ENCODE measurements at regions not wholly inside any gene's neighbourhood (a gene's known extent, or its start where the extent isn't known, plus 50 kb on each side); places are given as distances from the start of the nearest gene placed in this dataset.

DNA sequence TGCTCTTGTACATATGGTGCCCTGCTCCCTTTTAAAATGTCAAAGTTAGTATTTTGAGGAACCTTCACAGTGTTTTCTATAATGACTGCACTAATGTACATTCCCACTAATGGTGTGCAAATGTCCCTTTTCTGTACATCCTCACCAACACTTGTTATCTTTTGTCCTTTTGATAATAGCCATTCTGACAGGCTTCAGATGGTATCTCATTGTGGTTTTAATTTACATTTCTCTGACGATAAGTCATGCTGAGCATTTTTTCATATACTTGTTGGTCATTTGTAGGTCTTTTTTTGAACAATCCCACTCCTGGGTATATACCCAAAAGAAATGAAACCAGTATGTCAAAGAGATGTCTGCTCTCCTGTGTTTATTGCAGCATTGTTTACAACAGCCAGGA, 268.3 kb downstream of the FBXO15 start:
- no peaks in the 10 kb centered on the region for H3K27me3 ChIP-seq (ENCODE audit: control insufficient read depth in 2 of 2, insufficient read depth in 2 of 2, low read length in 2 of 2)
- Mint-ChIP-seq H3K36me3 (no peaks in the 10 kb centered on the region), H3K4me1 (no peaks in the 10 kb centered on the region), H3K4me3 (no peak overlapping the region), H3K27ac (no peak overlapping the region), H3K9me3 (peaks cover 0 to 12% (median 4%) of the 10 kb centered on the region in 7 donors), H3K27me3 (ENCODE audit: low read depth in 3 of 3) (peaks cover 0 to 1% (median 1%) of the 10 kb centered on the region in 3 donors)
- no peak for DNase-seq
- H3K9ac ChIP-seq (ENCODE audit: insufficient read depth, low read length, poor library complexity, severe bottlenecking) = no peak overlapping the region
- H3K27ac ChIP-seq (ENCODE audit: low read depth in 1 of 2, low read length in 2 of 2) = no peak overlapping the region
- H3K4me1 ChIP-seq (ENCODE audit: control insufficient read depth in 1 of 2, insufficient read depth in 2 of 2, low read length in 2 of 2) = no peaks in the 10 kb centered on the region
- no CpG with 5 or more reads among the region's 1 CpG for WGBS (ENCODE audit: insufficient coverage)
- H3K9me3 ChIP-seq (replicated peaks in 1 of 2; ENCODE audit: control insufficient read depth in 1 of 2, insufficient read depth in 1 of 2, low read length in 2 of 2) = peaks cover 0 to 12% of the 10 kb centered on the region in 2 donors
- H3K4me3 ChIP-seq (replicated peaks in 1 of 3; ENCODE audit: low read depth in 2 of 3, low read length in 3 of 3) = no peak overlapping the region
- H3K79me2 ChIP-seq (ENCODE audit: insufficient read depth, low read length) = no peaks in the 10 kb centered on the region
- TF ChIP-seq, protein P1, sequence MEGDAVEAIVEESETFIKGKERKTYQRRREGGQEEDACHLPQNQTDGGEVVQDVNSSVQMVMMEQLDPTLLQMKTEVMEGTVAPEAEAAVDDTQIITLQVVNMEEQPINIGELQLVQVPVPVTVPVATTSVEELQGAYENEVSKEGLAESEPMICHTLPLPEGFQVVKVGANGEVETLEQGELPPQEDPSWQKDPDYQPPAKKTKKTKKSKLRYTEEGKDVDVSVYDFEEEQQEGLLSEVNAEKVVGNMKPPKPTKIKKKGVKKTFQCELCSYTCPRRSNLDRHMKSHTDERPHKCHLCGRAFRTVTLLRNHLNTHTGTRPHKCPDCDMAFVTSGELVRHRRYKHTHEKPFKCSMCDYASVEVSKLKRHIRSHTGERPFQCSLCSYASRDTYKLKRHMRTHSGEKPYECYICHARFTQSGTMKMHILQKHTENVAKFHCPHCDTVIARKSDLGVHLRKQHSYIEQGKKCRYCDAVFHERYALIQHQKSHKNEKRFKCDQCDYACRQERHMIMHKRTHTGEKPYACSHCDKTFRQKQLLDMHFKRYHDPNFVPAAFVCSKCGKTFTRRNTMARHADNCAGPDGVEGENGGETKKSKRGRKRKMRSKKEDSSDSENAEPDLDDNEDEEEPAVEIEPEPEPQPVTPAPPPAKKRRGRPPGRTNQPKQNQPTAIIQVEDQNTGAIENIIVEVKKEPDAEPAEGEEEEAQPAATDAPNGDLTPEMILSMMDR (IDR thresholded peaks at IDR 0.05) = no peak
- no peaks in the 10 kb centered on the region for H4K20me1 ChIP-seq (ENCODE audit: insufficient read depth, low read length)
- intact Hi-C loops (cut with micrococcal nuclease) = no loop called here
- no peak overlapping the region for H2AFZ ChIP-seq (ENCODE audit: insufficient read depth, low read depth, low read length, poor library complexity, severe bottlenecking)
- H3K36me3 ChIP-seq (replicated peaks in 1 of 2; ENCODE audit: control insufficient read depth in 1 of 2, insufficient read depth in 2 of 2, low read length in 2 of 2) = no peaks in the 10 kb centered on the region
- H3K4me2 ChIP-seq (replicated peaks; ENCODE audit: extremely low read depth, low read length, poor library complexity, severe bottlenecking) = no peak overlapping the region

DNA sequence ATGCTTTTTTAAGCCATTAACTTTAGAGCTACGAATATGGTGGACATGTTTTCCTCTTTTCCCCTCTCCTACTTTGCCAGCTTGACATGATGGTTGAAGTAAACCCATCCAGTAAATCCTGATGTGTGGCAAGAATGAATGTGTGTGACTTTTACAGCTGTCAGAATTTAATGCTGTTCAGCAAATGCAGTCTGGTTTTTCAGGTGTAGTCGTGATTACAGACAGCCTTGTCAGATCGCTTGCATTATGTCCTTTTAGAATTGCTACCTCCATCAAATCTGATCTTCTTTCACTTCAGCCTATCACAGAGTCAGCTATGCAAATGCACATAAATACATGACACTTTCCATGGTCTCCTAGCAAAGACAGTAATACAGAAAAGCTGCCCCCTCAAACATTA, 278.5 kb downstream of the FBXO15 start:
- no peaks in the 10 kb centered on the region for H3K4me1 ChIP-seq (ENCODE audit: control insufficient read depth in 1 of 2, insufficient read depth in 2 of 2, low read length in 2 of 2)
- TF ChIP-seq, protein P1 (IDR thresholded peaks at IDR 0.05) = no peak
- no peak overlapping the region for H3K27ac ChIP-seq (ENCODE audit: low read depth in 1 of 2, low read length in 2 of 2)
- no peak overlapping the region for H3K4me3 Mint-ChIP-seq
- H3K27me3 ChIP-seq (ENCODE audit: control insufficient read depth in 2 of 2, insufficient read depth in 2 of 2, low read length in 2 of 2) = no peaks in the 10 kb centered on the region
- peaks cover 0 to 5% (median 0%) of the 10 kb centered on the region in 7 donors for H3K9me3 Mint-ChIP-seq
- no peak overlapping the region for H3K27ac Mint-ChIP-seq
- H3K9me3 ChIP-seq (replicated peaks in 1 of 2; ENCODE audit: control insufficient read depth in 1 of 2, insufficient read depth in 1 of 2, low read length in 2 of 2) = no peaks in the 10 kb centered on the region
- no peaks in the 10 kb centered on the region for H3K36me3 ChIP-seq (replicated peaks in 1 of 2; ENCODE audit: control insufficient read depth in 1 of 2, insufficient read depth in 2 of 2, low read length in 2 of 2)
- H3K36me3 Mint-ChIP-seq = no peaks in the 10 kb centered on the region
- H3K4me2 ChIP-seq (replicated peaks; ENCODE audit: extremely low read depth, low read length, poor library complexity, severe bottlenecking) = no peak overlapping the region
- no peaks in the 10 kb centered on the region for H3K79me2 ChIP-seq (ENCODE audit: insufficient read depth, low read length)
- H3K4me1 Mint-ChIP-seq = no peaks in the 10 kb centered on the region
- no peak for DNase-seq
- WGBS (ENCODE audit: insufficient coverage) = 100% methylated on average over 2 of the region's 3 CpGs
- no peak overlapping the region for H3K9ac ChIP-seq (ENCODE audit: insufficient read depth, low read length, poor library complexity, severe bottlenecking)
- H3K4me3 ChIP-seq (replicated peaks in 1 of 3; ENCODE audit: low read depth in 2 of 3, low read length in 3 of 3) = no peak overlapping the region
- intact Hi-C loops (cut with micrococcal nuclease) = no loop called here
- H4K20me1 ChIP-seq (ENCODE audit: insufficient read depth, low read length) = no peaks in the 10 kb centered on the region
- no peak overlapping the region for H2AFZ ChIP-seq (ENCODE audit: insufficient read depth, low read depth, low read length, poor library complexity, severe bottlenecking)
- peaks cover 0 to 5% (median 4%) of the 10 kb centered on the region in 3 donors for H3K27me3 Mint-ChIP-seq (ENCODE audit: low read depth in 3 of 3)

Measured in CD14-positive monocyte (primary cell).